BE2C (cell line): ENCODE measurements at regions not wholly inside any gene's neighbourhood (a gene's known extent, or its start where the extent isn't known, plus 50 kb on each side); places are given as distances from the start of the nearest gene placed in this dataset.

ENCODE experiments used
- DNase-seq: peaks from one replicate; pipeline ENCODE4 v3.0.0-alpha.2; 2020
- H3K27me3 ChIP-seq: fragments of 250-450 bp; sonication (Bioruptor Pico); 2 replicates; pipeline ENCODE4 v1.5.1; 2020; ENCODE audit warnings: mild to moderate bottlenecking
- H3K36me3 ChIP-seq: fragments of 250-450 bp; sonication (Bioruptor Pico); 2 replicates; pipeline ENCODE4 v1.5.1; 2020; ENCODE audit warnings: mild to moderate bottlenecking
- H3K4me1 ChIP-seq: fragments of 250-450 bp; sonication (Bioruptor Pico); 2 replicates; pipeline ENCODE4 v1.5.1; 2020
- H3K4me3 ChIP-seq: 2 replicates; pipeline ENCODE4 v1.5.1; 2011; ENCODE audit warnings: low read depth, low read length
- H3K9me3 ChIP-seq: fragments of 250-450 bp; sonication (Bioruptor Pico); 2 replicates; pipeline ENCODE4 v1.5.1; 2020
- TF ChIP-seq, protein P1 (sequence below): IDR thresholded peaks from 2 replicates; pipeline ENCODE4 v1.5.1; 2012; ENCODE audit warnings: mild to moderate bottlenecking, low read depth, low read length

DNA sequence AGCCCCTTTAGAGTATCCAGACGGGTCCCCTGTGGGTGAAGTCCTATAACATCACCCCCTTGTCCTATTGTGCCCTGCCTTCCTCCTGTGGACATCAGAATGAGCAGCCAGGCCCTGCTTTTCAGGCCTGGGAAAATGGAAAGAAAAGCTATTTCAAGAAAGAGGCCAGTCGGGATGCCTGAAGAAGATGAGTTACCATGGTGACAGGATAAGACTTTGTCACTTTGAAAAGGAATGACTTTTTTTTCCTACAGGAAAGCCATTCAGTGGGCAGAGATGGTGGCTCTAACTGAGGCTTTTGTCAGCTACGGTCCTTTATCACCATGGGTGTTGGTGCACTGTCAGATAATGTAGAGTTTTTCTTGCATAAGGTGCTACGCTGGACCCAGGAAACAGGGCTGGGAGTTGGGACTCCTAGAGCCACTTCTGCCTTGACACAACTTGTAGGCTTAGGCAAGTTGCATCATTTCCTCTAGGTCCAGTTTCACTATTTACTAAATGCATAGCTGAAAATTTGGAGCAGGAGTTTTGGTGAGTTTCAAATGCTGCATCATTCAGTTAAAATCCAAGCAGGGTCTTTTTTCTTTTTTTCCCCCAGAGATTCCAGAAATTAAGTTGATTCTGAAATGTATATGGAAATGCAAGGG lies 179.0 kb upstream of the ADRA1D start:
- TF ChIP-seq, protein P1, sequence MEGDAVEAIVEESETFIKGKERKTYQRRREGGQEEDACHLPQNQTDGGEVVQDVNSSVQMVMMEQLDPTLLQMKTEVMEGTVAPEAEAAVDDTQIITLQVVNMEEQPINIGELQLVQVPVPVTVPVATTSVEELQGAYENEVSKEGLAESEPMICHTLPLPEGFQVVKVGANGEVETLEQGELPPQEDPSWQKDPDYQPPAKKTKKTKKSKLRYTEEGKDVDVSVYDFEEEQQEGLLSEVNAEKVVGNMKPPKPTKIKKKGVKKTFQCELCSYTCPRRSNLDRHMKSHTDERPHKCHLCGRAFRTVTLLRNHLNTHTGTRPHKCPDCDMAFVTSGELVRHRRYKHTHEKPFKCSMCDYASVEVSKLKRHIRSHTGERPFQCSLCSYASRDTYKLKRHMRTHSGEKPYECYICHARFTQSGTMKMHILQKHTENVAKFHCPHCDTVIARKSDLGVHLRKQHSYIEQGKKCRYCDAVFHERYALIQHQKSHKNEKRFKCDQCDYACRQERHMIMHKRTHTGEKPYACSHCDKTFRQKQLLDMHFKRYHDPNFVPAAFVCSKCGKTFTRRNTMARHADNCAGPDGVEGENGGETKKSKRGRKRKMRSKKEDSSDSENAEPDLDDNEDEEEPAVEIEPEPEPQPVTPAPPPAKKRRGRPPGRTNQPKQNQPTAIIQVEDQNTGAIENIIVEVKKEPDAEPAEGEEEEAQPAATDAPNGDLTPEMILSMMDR, result no peak
- H3K4me3 ChIP-seq, result no peak overlapping the region
- no peaks in the 10 kb centered on the region for H3K9me3 ChIP-seq
- DNase-seq, result no peak
- peaks cover 13% of the 10 kb centered on the region; the same call in 1 of the 2 replicates for H3K27me3 ChIP-seq
- H3K36me3 ChIP-seq, result no peaks in the 10 kb centered on the region
- H3K4me1 ChIP-seq, result no peaks in the 10 kb centered on the region

DNA sequence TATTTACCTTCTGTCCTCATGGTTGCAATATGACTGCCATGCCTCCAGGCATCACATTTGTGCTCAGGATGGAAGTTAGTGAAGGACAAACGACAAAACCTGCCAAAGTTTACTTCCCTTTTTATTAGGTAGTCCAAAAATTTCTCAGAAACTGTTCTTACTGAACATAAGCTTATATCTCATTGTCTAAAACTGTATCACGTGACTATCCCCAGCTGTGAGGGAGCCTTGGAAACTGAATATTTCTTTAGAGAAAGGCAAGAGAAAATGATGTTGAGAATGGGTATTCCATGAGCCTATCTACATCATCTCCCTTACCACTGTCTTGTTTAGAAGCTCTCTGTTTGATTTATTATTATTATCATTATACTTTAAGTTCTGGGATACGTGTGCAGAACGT lies 169.1 kb upstream of the ADRA1D start:
- TF ChIP-seq, protein P1, result no peak
- H3K4me1 ChIP-seq, result no peaks in the 10 kb centered on the region
- H3K4me3 ChIP-seq, result no peak overlapping the region
- no peaks in the 10 kb centered on the region for H3K36me3 ChIP-seq
- no peak for DNase-seq
- no peaks in the 10 kb centered on the region for H3K9me3 ChIP-seq
- no peaks in the 10 kb centered on the region for H3K27me3 ChIP-seq

DNA sequence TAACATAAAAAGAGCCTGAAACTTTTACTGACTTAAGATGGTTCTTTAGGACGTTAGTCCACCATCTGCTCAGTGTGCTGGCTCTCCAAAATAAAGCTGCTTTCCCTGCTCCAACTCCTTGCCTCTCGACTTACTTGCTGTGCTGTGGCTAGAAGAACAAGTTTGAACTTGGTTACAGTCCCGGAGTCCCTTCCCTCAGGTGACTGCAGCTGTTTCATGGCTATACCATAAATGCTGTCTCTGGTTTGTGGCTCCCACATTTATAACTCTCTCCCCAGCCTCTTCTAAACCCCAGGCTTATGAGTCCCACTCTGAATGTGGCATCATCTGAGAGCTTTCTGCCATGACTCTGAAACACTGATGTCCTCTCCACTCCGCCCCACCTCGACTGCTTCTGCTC lies 166.2 kb upstream of the ADRA1D start:
- Histone ChIP-seq H3K4me1 (no peaks in the 10 kb centered on the region), H3K4me3 (no peak overlapping the region), H3K36me3 (no peaks in the 10 kb centered on the region), H3K9me3 (no peaks in the 10 kb centered on the region), H3K27me3 (no peaks in the 10 kb centered on the region)
- TF ChIP-seq, protein P1, result no peak
- no peak for DNase-seq

DNA sequence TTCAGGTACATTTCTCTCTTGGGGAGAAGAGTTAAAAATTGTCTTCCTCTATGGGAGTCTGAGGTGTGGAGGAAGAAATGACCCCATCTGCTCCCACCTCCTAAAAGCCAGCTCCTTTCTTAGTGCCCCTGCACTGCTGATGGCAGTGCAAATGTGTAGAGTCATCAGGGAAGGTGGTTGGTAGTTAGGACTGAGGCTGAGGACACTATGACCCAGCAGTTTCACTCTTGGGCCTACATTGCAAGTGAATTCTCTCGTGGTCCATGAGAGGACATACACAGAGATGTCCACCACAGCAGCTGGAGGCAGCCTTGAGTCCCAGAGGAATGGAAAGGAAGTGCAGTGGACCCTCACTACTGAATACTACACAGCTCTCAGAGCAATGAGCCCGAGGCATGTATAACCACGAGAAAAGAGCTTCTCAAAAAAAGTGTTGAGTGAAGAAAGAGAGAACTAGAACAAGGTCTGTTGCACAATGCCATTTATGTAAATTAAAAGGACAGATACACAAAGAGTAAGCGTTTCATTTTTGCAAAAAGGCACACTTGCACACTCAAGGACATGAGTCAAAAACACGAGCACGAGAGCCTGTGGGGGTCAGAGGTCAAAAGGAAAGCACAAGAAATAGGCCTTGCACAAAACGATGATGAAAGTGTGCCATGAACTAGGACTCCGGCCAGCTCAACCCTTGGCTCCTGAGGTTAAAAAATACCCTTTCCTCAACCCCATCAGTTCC lies 164.4 kb upstream of the ADRA1D start:
- H3K27me3 ChIP-seq, result no peaks in the 10 kb centered on the region
- DNase-seq, result no peak

DNA sequence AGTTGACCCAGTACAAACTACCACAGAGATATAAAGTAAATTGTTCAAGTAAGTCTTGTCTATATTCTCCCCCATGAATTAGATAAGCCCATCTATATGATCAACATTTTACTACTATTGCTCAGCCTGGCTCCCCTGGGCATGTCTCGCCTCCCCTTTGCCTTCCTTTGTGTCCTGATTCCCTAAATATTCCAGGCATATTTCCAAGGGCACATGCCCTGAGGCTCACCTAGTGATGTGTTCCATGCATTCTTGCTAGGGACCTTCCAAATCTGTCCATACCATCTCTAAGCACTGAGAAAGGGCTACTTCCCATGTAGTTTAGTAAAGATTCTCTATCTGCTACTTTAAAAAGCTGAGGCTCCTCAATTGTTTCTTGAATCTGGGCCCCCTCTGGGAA lies 163.1 kb upstream of the ADRA1D start:
- DNase-seq, result no peak
- TF ChIP-seq, protein P1, result no peak
- no peaks in the 10 kb centered on the region for H3K27me3 ChIP-seq
- H3K9me3 ChIP-seq, result no peaks in the 10 kb centered on the region
- no peaks in the 10 kb centered on the region for H3K36me3 ChIP-seq
- H3K4me1 ChIP-seq, result no peaks in the 10 kb centered on the region
- no peak overlapping the region for H3K4me3 ChIP-seq

More for the DNA sequence above, 164.4 kb upstream of the ADRA1D start:
- no peaks in the 10 kb centered on the region for H3K36me3 ChIP-seq
- TF ChIP-seq, protein P1, result no peak
- H3K4me3 ChIP-seq, result no peak overlapping the region
- H3K9me3 ChIP-seq, result no peaks in the 10 kb centered on the region
- no peaks in the 10 kb centered on the region for H3K4me1 ChIP-seq

DNA sequence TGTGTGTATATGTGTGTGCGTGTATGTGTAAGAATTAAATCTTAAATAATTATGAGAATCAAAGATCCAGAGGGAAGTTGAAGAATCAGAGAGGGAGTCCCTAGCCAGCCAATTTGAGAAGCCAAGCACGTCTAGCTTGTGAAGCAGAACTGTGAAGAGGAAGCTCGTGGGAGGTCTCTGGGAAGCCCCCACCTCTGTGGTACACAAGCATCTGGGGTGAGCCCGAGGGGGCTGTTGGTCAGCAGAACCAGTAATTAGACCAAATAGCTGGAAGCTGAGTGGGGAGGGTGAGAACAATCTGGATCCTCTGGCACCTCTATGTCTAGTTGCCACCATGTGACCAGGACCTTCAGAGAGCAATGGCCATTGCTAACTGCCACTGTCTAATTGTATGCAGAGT lies 162.7 kb upstream of the ADRA1D start:
- no peak overlapping the region for H3K4me3 ChIP-seq
- no peaks in the 10 kb centered on the region for H3K4me1 ChIP-seq
- no peaks in the 10 kb centered on the region for H3K27me3 ChIP-seq
- TF ChIP-seq, protein P1, result no peak
- H3K9me3 ChIP-seq, result no peaks in the 10 kb centered on the region
- H3K36me3 ChIP-seq, result no peaks in the 10 kb centered on the region
- DNase-seq, result no peak
